ENCODE measurements at regions not wholly inside any gene's neighbourhood (a gene's known extent, or its start where the extent isn't known, plus 50 kb on each side); places are given as distances from the start of the nearest gene placed in this dataset.
"Not testable (repeated sequence)": the region's sequence is repeated elsewhere in the genome, so short reads cannot be mapped to it uniquely, and the experiment has no call there.

DNA sequence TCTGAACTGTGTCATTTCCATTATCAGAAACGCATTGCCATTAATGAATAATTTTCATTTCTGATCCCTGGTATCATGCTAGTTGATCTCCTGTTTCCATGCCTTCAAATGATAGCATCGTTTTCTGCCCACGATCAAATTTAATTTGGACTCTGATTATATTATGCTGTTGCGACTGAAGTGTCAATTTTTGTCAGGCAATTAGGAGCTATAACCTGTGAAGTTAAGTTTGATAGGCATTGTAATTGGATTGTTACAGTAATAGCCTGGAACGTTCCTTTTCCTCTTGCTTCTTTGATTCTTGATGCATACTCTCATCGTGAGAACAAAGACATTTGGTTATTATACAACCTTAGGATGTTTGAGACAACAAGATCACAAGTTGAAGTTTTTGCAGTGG is 356.3 kb downstream of the VRK1 start:
- no peak for DNase-seq

DNA sequence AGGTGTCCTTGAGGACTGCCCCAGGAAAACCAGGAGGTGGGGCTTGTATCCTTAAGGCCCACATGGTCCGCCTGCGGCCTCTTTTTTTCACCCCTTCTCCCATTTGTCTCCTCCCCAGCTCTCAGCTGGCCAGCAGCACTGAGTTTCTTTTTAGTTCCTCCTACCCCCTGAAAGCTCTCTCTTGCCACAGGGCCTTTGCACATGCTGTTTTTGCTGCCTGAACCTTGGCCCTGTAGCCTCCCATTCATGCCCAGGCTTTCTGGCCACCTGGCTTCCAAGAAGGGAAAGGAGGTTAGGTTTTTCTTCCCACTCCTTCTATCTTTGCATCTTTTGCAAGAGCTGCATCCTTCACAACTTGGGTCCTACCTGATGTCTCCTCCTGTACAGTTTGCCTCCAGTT is 358.1 kb downstream of the VRK1 start:
- DNase-seq: no peak

DNA sequence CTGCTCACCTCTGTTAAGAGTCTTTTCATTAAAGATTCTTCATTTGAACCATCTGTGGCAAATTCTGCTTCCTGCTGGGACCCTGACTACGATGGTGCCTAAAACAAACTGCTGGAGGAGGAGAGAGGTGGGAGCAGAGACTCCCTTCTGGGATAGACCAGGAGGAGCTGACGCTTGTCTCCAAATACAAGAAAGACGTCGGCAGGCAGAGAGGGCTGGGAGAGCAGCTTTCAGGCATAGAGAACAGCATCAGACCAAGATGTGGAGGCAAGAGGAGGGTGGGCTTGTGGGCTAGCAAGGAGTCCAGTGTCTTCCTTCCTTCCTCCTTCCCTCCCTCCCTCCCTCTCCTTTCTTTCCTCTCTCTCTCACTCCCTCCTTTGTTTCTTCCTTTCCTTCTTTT is 358.6 kb downstream of the VRK1 start:
- no peak for DNase-seq

DNA sequence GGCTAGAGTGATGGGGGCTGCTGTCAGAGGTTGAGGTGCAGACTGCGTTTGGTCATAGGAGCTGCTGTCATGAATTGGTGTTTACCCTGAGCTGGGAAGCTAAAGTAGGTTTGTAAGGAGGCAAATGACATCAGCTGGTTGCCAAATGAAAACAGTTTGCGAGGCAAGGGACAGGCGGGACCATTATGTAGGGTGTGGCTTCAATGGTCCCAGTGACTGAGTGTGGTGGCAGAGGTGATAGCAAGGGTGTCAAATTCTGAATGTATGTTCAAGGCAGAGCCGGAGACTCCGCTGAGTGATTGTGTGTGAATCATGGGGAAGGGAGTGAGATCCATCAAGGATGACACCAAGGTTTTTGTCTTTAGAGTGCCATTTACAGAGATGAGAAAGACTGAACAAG is 359.5 kb downstream of the VRK1 start:
- DNase-seq: no peak

DNA sequence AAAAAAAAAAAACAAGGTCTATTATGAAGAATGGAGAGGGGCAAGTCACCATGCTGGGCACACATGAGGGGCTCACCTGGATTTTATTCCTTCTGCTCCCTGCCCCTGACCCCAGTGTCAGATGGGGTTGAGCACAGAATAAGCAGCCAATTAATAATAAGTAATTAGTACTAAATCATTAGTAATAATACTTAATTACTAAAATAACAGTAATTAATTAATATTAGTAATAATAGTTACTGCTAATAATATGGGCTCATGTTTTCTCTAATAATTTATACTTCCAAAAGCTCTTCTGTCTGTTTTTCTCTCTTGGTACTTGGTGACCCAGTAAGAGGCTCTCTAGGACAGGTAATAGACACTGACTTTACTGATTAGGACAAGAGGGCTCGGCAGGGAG is 360.9 kb downstream of the VRK1 start:
- DNase-seq: no peak

DNA sequence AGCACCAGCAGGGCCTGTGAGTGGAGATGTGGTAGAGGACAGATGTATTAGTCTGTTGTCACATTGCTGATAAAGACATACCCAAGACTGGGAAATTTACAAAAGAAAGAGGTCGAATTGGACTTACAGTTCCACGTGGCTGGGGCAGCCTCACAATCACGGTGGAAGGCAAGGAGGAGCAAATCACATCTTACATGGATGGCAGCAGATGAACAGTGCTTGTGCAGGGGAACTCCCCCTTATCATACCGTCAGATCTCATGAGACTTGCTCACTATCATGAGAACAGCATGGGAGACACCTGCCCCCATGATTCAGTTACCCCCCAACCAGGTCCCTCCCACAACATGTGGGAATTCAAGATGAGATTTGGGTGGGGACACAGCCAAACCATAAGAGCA is 361.9 kb downstream of the VRK1 start:
- no peak for DNase-seq

DNA sequence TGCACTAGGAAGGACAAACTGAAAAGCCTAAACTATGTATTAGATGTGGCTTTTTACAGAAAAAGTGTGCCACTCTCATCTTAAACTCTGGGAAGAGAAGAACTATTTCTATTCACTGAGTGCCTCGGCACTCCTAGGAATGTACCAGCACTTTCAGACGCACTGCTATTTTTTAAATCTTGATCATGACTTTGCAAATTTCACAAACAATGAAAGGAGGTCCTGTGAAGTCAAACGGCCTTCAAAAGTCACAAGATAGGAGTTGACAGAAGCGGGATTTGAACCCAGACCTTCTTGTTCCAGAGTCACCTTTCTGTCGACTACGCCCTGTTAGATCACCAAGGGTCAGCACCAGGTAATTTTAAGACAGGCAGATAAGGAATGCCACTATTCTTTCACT is 365.4 kb downstream of the VRK1 start:
- DNase-seq: no peak

DNA sequence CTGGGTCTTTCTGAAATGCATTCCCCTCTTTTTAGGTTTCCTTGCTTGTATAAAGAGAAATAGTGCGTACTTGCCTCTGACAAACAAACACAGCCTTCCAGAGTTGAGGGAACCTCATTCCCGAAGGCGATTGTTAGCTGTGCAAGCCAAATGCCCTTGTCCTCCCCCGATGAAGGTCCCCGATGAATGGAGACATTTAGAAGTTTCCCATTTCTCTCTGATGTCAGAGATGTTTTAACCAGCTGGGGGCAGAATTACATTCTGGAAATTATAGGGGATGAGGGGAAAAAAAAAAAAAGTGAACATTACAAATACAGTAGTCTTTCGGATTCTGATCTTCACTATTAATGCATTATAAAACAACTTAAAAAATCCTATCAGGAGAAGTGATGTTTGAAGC is 366.8 kb downstream of the VRK1 start:
- DNase-seq: no peak

DNA sequence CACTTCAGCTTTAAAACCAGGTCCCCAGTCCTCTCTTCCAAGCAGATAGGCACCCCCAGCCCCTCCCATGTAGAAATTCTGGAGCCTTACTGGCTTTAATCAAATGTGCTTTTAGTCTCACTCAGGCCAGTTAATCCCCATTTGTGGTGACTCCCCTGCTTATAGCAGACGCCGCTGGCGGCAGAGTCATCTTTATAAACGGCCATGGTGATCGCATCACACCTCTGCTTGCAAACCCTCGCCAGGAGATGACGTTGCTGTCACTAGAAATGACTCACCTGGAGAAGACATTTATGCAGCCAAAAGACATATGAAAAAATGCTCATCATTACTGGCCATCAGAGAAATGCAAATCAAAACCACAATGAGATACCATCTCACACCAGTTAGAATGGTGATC is 369.3 kb downstream of the VRK1 start:
- no peak for DNase-seq

DNA sequence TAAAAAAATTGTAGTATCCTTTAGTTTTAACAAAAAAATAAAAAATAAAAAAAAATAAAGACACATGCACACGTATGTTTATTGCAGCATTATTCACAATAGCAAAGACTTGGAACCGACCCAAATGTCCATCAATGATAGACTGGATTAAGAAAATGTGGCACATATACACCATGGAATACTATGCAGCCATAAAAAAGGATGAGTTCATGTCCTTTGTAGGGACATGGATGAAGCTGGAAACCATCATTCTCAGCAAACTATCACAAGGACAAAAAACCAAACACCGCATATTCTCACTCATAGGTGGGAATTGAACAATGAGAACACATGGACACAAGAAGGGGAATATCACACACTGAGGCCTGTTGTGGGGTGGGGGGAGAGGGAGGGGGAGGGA is 370.4 kb downstream of the VRK1 start:
- DNase-seq: not testable (repeated sequence)

DNA sequence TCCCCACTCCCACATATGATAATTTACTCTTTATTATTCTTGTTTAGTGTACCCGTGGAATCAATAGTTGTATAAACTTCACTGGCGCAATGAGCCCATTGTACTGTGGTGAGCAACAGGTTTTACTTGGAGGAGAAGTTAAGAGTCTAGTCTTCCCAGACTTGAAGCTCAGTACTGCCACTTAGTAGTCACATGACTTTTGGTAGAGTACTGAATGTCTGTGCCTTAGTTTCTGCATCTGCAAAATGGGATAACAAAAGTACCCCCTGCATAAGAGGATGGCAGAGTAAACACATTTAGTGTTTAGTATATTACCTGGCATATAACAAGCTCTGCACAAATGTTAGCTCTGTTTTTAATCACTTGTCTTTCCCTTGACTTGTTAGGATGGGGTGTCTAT is 375.5 kb downstream of the VRK1 start:
- no peak for DNase-seq

DNA sequence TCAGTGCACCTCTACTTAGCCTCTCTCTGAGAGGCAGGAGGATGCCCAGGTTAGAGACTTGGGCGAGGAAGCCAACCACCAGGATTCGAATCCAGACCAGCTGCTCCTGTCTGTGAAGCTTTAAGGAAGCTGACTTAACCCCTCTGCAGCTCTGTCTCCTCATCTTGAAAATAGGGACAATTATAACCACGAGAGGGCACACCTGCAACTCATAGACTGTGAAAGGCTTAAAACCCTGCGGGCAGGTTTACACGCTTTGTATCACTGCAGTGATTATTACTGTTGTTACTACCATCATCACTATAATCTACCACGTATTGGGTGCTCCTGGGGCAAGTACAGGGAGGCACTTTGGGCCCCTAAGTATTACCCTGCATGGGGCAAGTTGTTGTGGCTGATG is 379.8 kb downstream of the VRK1 start:
- DNase-seq: no peak

DNA sequence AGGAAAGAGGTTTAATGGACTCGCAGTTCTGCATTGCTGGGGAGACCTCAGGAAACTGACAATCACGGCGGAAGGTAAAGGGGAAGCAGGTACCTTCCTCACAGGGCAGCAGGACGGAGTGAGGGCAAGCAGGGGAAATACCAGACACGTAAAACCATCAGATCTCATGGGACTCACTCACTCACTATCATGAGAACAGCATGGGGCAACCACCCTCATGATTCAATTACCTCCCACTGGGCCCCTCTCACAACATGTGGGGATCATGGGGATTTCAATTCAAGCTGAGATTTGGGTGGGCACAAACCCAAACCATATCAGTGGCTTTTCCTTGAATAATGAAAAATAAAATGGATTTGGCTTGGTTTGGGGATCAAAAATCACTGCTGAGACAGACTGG is 380.5 kb downstream of the VRK1 start:
- DNase-seq: no peak

DNA sequence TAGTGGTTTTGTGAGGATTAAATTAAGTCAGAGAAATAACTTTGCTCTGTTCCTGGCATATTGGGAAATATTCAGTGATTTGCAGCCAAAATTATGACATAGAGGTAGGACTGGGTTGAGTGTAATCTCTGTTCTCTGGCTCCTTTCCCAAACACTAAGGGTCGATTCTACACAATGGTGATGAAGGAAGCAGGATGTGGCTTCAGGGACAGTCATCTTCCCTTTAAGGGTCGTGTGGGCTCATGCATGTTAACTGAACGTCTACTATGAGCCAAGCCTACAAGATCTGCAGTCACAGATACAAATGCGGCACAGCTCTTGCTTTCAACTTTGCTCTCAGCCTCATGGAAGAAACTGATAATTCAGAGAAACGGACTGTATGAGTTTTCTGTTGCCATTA is 381.6 kb downstream of the VRK1 start:
- no peak for DNase-seq

DNA sequence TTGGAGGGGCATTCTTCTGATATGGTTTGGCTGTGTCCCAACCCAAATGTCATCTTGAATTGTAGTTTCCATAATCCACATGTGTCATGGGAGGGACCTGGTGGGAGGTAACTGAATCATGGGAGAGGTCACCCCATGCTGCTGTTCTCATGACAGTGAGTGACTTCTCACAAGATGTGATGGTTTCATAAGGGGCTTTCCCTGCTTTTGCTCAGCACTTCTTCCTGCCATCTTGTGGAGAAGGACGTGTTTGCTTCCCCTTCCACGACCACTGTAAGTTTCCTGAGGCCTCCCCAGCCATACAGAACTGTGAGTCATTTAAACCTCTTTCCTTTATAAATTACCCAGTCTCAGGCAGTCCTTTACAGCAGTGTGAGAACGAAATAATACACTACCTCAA is 382.4 kb downstream of the VRK1 start:
- no peak for DNase-seq

DNA sequence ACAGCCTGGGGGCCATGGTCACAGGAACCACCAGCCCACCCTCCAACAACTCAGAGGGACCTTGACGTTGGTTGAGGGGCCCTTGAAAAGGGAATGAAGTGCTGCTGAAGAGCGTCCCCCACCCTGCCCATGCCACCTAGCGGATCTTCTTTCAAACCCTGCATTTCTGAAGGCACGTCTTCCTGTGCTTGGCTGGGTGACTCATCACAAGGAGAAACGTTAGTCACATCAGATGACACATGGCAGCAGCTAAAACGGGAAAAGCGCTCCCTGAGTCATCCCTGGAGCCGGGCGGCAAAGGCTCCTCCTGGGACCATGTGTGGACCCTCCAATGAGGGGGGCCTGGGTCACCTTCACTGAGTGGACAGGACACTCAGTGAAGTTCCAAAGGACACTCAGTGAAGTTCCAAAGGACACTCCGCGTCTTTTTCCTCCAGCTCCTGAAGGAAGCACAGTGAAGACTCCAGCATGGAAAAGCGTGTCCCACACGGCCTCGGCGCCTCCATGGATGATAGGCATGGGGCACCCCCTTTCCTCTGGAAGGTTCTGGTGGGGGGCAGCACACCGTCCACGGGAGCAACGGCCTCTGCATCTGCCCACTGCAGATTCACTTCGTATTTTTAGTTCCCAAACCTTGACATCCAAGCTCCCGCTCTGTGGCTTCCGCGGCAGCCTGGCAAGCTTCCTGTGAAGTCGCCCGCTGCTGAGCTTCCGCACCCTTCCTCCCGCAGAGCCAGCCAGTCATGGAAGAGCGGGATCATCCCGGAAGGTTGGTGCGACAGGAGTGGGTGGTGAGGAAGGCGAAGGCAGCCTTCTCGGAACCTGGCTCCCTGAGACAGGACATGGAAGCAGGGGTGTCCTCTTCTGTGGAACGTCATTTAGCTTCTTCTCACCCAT is 383.4 kb downstream of the VRK1 start:
- no peak for DNase-seq

DNA sequence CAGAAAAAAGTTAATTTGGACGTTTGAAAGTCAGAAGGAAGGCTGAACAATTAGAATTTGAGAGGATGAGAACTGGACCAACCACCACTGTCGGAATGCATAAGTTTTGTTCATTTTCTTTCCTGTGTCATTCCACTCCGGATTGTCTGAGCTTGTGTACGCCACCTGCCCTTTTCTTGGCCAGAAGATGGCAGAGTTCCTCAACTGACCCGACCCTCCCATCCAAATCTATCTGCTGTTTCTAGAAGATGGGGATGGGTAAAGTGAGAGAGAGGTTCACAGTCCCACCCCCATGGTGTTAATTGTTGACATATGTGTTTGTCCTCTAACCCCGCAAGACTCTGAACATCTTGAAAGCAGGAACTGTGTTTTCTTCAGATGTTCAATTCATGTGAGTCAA is 388.0 kb downstream of the VRK1 start:
- no peak for DNase-seq

DNA sequence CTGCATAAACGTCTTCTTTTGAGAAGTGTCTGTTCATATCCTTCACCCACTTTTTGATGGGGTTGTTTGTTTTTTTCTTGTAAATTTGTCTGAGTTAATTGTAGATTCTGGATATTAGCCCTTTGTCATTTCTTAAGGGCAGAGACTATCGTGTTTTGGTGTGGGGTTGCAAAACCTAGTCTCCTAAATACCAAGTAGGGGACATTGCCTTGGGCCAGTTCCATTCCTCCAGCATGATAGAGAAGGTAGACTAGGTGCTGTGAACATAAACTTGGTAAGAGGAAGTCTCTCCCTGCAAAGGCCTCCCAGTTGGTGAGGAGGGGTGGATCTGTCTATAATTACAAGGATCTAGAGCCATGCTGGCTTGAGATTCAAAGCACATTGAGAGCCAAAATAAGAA is 390.7 kb downstream of the VRK1 start:
- no peak for DNase-seq

DNA sequence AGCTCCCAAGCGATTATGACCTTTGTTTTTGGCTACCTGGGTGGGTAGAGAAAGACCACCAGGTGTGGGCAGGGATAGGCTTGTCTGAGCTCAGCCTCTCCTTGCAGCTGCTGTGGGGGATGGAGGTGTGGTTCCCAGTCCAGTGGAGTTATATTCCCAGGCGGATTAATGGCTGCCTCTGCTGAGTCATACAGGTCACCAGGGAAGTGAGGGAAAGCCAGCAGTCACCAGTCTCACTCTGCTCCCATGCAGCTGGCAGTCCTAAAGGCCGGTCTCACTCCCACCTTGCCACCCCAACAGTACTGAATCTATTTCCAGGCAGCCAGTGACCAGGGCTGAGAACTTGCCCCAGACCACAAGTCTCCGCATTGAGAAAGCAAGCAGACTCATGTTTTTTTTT is 399.2 kb downstream of the VRK1 start:
- DNase-seq: no peak

DNA sequence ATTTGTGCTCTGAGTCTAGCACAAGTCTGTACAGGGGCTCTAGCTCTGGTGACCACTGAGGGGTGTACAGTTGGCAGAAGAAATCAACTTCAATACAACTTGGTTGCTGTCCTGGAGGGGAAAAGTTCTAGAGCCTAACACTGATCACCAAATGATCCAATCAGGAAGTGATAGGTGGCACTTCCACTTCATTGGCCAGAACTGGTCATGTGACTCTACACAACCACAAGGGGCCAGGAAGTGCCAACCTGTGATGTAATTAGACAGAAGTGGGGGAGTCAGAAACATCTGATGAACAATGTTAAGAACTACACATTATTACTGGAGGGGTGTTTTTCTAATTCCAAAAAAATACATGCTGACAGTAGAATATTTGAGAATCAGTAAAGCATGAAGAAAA is 401.6 kb downstream of the VRK1 start:
- no peak for DNase-seq

DNA sequence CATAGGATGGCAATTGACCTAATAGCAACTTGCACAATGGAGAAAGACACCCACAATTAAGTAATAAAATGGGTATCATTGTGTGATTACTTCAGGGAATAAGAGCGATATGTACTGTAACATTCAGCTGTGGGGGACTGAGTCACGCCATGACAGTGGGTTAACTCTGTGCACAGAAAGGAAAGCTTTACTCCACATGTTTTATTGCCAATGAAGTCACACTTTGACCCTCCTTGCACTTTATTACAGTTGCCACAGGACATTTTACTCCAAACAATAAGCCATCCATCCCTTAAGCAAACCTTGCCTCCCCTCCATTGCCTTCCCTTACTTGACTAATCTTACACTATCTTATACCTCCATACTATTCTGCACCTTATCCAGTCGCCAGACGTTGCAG is 403.1 kb downstream of the VRK1 start:
- no peak for DNase-seq

DNA sequence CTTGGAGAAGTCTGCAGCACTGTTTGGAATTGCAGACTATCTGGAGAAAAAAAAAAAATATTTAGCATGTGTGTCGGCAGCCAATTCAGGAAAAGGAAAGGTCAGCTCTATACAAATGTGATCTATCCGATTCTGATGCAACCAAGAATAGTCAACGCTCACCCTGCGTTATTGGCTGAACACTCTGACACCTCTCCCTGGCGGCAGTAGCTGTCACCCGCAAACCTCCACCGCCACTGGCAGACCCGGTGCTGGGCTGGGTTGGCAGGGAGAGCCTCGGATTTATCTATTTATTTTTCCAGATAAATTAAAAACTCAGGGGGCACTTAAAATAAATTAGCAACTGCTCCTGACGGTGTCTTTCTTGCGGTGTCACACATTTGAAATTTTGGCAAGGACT is 409.7 kb downstream of the VRK1 start:
- no peak for DNase-seq

DNA sequence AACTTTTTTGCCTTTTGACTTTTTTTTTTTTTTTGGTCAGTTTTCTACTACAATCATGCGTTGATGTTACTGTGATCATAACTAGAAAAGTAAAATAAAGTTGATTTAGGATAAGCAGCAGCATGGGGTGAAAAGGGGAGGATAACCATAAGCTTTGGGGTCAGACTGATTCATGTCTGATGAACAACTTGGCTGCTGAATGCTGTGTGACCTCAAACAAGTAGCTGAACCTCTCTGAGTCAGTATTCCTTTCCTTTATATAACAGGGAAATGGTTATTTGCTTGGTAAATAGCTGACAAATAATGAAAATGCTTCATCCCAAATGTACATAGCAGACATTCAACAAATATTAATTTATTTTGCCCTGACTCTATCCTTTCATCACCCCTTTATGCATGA is 413.0 kb downstream of the VRK1 start:
- no peak for DNase-seq

DNA sequence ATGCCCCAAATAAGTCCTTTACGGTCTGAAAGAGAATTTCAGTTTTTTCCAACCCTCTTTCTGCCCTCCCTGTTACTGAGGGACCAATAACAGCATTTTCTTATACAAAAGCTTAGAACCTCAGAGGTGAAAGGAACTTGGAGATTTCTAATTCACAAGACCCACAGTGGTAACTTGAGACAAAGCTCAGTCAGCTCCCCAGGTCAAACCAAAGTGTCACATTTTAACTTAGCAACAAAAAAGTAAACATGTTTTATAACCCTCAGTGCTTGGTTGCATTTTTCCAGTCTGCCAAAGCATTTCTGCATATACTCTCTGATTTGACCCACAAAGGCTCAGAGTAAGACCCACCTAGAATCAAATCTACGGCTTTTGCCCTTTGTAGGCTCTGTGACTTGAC is 415.2 kb downstream of the VRK1 start:
- no peak for DNase-seq

DNA sequence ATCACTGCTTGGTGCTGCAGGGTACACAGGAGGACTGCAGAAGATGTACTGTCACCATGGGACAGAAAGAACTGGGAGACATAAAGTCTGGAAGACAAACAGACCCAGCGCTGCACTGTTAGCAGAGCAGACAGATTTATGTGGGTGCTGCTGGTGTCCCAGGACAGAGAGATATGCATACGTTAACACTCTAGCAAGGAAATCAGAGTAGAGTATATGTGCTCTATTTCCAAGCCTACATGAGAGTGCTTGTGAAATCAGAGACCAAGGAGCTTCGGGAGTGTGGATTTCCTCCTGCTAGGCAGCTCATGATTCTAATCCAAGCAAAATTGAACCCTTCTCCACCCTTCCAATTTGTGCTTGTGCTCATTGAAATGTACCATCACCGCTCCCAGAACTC is 416.5 kb downstream of the VRK1 start:
- no peak for DNase-seq
